NCI-H460 (cell line): ENCODE measurements at regions not wholly inside any gene's neighbourhood (a gene's known extent, or its start where the extent isn't known, plus 50 kb on each side); places are given as distances from the start of the nearest gene placed in this dataset.
"Not testable (repeated sequence)": the region's sequence is repeated elsewhere in the genome, so short reads cannot be mapped to it uniquely, and the experiment has no call there.

Source experiments
- DNase-seq: peaks from one replicate; pipeline ENCODE4 v3.0.0-alpha.2; 2016; ENCODE audit warnings: low read depth; ENCODE audit errors: extremely low read depth

GRCh38 chr12:69168828-69169227 is 70.5 kb upstream of the CPSF6 start:
- DNase-seq: no peak

- DNase-seq: no peak
Observed at GRCh38 chr12:69170293-69170692, 69.1 kb upstream of the CPSF6 start.

GRCh38 chr12:69171881-69172280 is 67.5 kb upstream of the CPSF6 start:
- no peak for DNase-seq

- DNase-seq: no peak
Observed at GRCh38 chr12:69172491-69172890, 66.9 kb upstream of the CPSF6 start.

GRCh38 chr12:69173368-69173767 is 66.0 kb upstream of the CPSF6 start:
- DNase-seq: no peak

GRCh38 chr12:69179786-69180185 is 59.6 kb upstream of the CPSF6 start:
- no peak for DNase-seq

GRCh38 chr12:69187572-69187971 is 51.8 kb upstream of the CPSF6 start:
- DNase-seq: not testable (repeated sequence)

GRCh38 chr12:69189378-69189978 is 49.9 kb upstream of the CPSF6 start:
- no peak for DNase-seq
